ENCODE measurements at regions not wholly inside any gene's neighbourhood (a gene's known extent, or its start where the extent isn't known, plus 50 kb on each side); places are given as distances from the start of the nearest gene placed in this dataset.

DNA sequence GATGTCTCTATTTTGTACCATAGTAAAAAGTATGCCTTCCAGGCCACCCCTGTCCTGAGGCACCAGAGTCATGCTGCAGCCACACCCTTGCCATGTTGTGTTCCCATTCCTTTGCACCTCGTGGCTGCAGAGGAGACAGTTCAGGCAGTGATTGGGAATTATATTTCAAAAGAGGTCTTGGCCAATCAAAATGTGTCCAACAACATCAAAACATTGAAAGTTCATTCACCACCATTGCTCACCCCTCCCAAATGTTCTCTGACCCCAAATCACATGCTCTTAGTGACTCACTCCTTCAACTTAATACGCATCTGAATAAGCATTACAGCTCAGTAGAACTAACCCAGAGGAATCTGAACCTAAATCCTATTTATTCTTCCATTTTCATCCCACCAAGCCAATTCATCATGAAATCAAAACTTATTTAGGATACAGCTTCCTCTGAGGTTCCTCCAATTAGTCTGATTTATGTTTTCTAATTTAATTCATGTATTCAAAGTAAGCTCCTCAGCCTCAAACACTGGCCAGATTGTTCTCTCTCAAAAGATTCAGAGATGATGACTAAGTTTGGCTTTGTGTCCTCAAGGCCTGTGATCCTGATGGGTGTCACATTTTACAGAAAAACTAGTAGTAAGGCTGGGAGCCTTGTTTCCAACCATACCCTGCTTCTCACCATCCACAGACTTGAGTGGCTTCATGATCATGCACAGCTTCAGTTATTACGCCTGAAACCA, 323.2 kb upstream of the INTU start:
- FAIRE-seq = no peak
- TF ChIP-seq, protein P1, sequence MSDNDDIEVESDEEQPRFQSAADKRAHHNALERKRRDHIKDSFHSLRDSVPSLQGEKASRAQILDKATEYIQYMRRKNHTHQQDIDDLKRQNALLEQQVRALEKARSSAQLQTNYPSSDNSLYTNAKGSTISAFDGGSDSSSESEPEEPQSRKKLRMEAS (IDR thresholded peaks at IDR 0.05; ENCODE audit: insufficient read depth, insufficient read length) = no peak
- TF ChIP-seq MYC (IDR thresholded peaks at IDR 0.05; ENCODE audit: low read depth, low read length) (no peak), POLR2AphosphoS5 (IDR thresholded peaks at IDR 0.05; ENCODE audit: insufficient read depth, low read depth, low read length) (no peak), EZH2 (IDR thresholded peaks at IDR 0.05; ENCODE audit: borderline replicate concordance, low read depth, low read length, severe bottlenecking) (no peak)
- TF ChIP-seq, protein P2, sequence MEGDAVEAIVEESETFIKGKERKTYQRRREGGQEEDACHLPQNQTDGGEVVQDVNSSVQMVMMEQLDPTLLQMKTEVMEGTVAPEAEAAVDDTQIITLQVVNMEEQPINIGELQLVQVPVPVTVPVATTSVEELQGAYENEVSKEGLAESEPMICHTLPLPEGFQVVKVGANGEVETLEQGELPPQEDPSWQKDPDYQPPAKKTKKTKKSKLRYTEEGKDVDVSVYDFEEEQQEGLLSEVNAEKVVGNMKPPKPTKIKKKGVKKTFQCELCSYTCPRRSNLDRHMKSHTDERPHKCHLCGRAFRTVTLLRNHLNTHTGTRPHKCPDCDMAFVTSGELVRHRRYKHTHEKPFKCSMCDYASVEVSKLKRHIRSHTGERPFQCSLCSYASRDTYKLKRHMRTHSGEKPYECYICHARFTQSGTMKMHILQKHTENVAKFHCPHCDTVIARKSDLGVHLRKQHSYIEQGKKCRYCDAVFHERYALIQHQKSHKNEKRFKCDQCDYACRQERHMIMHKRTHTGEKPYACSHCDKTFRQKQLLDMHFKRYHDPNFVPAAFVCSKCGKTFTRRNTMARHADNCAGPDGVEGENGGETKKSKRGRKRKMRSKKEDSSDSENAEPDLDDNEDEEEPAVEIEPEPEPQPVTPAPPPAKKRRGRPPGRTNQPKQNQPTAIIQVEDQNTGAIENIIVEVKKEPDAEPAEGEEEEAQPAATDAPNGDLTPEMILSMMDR (IDR thresholded peaks at IDR 0.05; ENCODE audit: extremely low read depth in 1 of 2, insufficient read depth in 1 of 2, low read depth in 1 of 2, low read length in 2 of 2) = no peak
- H3K79me2 ChIP-seq (ENCODE audit: control insufficient read depth, insufficient read depth, low read length) = no peaks in the 10 kb centered on the region
- H3K9me1 ChIP-seq (replicated peaks; ENCODE audit: control insufficient read depth, extremely low read depth, insufficient read depth, low read length) = no peaks in the 10 kb centered on the region
- H3K4me2 ChIP-seq (ENCODE audit: insufficient read depth, low read length) = no peak overlapping the region
- peaks cover 2% of the 10 kb centered on the region for H3K9me3 ChIP-seq (replicated peaks; ENCODE audit: control insufficient read depth, insufficient read depth, low read length)
- H3K27me3 ChIP-seq (ENCODE audit: control insufficient read depth in 2 of 2, insufficient read depth in 2 of 2, low read length in 2 of 2) = no peaks in the 10 kb centered on the region
- no peak overlapping the region for H3K9ac ChIP-seq (replicated peaks; ENCODE audit: extremely low read depth, insufficient read depth, low read length)
- H2AFZ ChIP-seq (ENCODE audit: low read depth, low read length) = no peak overlapping the region
- DNase-seq (ENCODE audit: low read depth, low spot score) = no peak
- no peaks in the 10 kb centered on the region for H3K4me1 ChIP-seq (ENCODE audit: control insufficient read depth, extremely low read depth, insufficient read depth, low read length)
- intact Hi-C loops (cut with micrococcal nuclease) (no loop called here), dilution Hi-C loops (cut with MboI; ENCODE audit: extremely low pct_ligation_motif_present, low sequenced_read_pairs) (no loop called here)
- ChIA-PET POLR2A (no interaction called here), CTCF (no interaction called here)
- H3K4me3 ChIP-seq (replicated peaks in 1 of 3; ENCODE audit: insufficient read depth in 1 of 3, low read depth in 1 of 3, low read length in 3 of 3) = no peak overlapping the region
- no peaks in the 10 kb centered on the region for H4K20me1 ChIP-seq (replicated peaks; ENCODE audit: control insufficient read depth, extremely low read depth, insufficient read depth, low read length)
- H3K27ac ChIP-seq (ENCODE audit: insufficient read depth, low read depth, low read length) = no peak overlapping the region
- H3K36me3 ChIP-seq (ENCODE audit: control insufficient read depth in 2 of 2, extremely low read depth in 1 of 2, insufficient read depth in 2 of 2, low read length in 2 of 2) = no peaks in the 10 kb centered on the region
- no TSS peak for BruUV-seq (replicated peaks)
